ENCODE measurements at regions not wholly inside any gene's neighbourhood (a gene's known extent, or its start where the extent isn't known, plus 50 kb on each side); places are given as distances from the start of the nearest gene placed in this dataset.
"Not testable (repeated sequence)": the region's sequence is repeated elsewhere in the genome, so short reads cannot be mapped to it uniquely, and the experiment has no call there.

DNA sequence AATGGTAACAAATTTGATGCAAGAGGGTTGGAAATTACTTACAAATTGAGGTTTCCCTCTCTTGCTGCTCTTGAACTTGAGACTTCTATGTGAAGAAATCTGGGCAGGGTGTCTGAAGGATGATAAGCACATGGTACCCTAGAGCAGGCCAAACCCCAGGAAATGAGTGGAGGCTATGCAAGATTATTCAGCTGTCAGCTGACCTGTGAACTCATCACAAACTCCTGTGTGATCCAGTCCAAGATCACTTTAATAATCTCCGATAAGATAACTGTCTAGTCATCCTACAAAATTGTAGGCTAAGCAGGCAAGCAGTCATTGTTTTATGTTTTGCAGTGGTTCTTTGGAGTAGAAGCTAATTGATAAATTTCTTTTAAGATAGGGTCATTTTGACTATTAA is 213.1 kb downstream of the BTBD3 start:
- DNase-seq: no peak

DNA sequence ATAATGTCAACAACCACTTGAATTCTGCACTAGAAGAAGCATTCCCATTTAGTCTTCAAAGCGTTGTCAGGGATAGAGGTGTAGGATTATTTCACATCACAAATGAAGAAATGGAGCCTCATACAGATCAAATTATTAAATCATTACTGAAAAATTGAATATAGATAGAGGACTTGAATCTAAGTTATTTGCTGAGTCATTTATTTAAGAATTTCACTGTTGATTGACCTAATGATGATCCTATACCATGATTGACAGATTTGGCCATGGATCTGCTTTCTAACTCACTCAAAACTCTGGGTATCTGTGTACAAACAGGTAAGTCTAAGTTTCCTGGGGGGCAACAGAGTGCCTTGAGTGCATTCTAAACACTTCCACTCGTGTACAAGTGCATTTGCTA is 215.9 kb downstream of the BTBD3 start:
- DNase-seq: no peak

DNA sequence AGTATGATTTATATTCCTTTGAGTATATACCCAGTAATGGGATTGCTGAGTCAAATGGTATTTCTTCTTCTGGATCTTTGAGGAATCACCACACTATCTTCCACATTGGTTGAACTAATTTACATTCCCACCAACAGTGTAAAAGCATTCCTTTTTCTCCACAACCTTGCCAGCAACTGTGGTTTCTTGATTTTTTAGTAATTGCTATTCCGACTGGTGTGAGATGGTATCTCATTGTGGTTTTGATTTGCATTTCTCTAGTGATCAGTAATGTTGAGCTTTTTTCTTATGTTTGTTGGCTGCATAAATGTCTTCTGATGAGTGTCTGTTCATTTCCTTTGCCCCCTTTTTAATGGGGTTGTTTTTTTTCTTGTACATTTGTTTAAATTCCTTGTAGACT is 228.3 kb downstream of the BTBD3 start:
- DNase-seq: not testable (repeated sequence)

DNA sequence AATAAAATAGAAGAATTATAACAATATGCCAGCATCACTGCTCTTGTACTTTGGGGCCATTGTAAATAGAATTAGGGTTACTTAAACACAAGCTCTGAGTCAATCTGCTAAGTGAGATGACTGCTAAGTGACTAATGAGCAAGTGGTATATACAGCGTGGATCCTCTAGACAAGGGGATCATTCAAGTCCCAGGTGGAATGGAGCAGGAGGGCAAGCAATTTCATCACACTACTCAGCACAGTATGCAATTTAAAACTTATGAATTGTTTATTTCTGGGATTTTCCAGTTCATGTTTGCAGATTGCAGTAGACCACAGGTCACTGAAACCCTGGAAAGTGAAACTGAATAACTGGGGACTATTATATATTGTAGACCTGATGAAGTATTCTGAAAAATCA is 235.3 kb downstream of the BTBD3 start:
- no peak for DNase-seq

DNA sequence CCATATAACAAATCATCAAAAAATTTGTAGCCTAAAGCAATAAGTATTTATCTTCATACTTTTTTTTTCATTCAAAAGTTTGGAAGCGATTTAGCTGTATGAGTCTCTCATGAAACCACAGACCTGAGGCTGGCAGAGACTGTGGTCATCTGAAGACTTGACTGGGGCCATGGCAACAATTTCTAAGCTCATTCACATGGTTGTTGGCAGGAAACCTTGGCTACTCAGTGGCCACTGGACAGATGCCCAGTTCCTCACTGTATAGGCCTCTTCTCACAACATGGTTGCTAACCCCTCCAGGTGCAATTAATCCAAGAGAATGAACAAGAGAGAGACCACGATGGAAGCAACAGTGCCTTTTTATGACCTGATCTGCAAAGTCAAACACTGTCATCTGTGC is 235.9 kb downstream of the BTBD3 start:
- DNase-seq: no peak

DNA sequence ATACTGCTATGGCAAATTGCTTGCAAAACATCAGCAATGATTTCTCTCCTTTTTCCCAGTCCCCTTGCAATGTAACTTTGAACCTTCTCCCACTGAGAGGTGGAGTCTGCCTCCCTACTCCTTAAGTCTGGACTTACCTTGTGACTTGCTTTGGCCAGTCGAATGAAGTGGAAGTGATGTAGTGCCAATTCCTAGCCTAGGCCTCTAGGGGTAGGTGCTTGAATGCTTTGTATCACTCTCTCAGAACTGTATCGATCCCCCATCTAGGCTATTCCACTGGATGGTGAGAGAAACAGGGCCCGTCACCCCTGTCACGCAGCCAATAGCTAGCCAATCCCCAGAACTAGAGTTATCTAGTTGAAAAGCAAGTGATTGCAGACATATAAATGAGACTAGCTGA is 238.6 kb downstream of the BTBD3 start:
- no peak for DNase-seq

DNA sequence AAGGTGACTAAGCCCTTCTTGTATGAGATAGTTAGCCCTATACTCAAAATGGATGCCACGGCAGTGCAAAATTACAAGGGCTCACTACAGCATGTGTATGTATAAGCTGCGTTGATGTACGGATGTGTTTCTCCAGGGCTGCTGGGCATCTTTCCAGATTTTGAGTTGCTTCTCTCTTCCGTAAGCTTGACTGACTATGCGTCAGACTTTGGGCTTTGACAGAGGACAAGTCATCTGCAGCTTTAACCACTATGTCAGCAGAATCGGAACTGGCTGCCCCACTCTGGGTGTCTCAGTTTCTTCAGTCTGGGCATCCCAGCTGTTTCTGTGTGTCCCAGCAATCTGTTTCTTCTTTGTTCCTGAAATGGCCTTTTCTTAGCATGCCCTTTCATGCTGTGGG is 241.6 kb downstream of the BTBD3 start:
- DNase-seq: no peak

DNA sequence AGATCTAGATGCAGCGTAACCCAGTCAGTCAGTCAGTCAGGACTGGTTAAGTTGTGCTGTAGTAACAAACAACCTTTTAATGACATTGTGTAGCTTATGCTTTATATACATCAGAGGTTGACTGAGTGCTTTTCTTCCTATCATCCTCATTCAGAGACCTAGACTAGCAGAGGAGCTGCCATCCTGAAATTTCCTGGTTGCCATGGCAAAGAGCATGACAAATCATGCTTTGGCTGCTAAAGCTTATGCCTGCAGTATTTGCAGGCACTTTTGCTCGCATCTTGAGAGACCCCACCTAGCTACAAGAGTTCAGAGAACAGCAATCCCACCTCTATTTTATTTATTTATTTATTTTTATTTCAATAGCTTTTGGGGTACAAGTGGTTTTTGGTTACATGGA is 244.0 kb downstream of the BTBD3 start:
- DNase-seq: no peak

DNA sequence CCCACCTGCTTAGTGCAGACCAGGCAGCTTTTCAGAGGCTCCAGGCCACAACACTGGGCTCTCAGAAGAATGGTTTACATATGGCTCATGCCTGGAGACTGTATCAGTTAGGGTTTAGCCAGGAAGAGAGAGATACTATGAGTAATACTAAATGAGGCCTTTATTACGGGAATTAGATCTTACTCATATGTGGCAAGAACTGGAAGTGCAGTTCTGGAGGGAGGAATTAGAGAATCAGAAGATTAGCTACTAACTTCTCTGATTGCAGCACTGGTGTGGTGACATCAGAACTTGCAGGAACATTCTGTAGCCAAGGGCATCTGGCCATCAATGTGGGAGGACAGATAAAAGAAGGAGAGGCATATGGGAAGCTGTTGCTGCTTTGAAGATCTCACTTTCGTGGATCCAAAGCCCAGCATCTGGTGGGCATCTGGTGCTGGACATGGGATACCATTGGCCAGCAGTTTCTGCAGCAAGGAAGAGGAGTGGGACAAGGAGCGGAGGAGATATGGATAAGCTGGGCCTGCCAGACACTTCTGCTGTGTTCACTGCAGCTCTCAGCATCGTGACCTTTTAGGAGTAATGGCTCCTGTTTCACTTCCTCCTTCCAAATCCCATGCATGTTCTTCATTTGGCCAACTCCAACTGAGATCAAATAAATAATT is 248.5 kb downstream of the BTBD3 start:
- no peak for DNase-seq

DNA sequence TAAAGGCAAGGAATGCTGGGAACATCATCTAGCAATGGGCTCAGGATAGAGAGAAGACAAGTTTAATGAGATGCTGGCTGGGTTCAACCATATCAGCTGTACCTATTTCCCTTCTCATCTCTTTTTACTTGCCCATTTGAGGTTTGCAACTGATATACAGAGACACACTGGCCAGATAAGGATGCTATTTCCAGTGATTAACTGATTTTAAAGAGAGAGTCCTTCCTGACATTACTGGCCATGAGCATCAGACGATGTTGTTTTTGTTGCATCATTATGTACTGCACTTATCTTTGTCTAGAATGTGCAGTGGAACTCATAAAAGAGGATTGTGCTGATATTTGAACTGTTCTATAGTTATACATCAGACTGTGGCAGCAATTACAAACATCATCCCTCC is 252.7 kb downstream of the BTBD3 start:
- no peak for DNase-seq

DNA sequence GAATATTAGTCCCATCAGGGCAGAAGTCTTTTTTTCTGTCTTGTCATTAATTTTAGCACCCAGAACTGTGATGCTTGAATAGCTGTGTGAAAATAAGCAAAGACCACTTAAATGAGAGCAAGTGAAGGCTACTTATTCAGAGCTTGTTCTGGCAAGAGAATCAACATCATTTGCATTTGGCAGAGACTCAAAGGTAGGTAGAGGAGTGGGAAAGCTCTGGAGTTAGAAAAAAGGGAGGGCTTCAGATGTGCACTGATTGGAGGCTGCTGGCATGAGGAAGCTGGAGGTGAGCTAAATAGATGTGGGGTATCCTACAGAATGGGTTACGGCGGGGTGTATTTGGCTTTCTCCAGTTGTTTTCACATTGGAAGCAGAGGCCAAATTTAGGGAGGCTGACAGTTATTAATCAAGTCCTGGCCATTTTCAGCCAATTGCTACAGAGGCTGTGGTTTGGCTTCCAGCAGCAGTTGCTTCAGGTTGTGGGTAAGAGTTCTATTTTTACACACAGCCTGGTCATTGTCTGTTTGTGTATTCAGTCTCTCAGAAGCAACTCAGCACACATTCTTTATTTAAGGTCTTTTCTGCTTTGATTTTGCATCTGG is 254.3 kb downstream of the BTBD3 start:
- DNase-seq: no peak

DNA sequence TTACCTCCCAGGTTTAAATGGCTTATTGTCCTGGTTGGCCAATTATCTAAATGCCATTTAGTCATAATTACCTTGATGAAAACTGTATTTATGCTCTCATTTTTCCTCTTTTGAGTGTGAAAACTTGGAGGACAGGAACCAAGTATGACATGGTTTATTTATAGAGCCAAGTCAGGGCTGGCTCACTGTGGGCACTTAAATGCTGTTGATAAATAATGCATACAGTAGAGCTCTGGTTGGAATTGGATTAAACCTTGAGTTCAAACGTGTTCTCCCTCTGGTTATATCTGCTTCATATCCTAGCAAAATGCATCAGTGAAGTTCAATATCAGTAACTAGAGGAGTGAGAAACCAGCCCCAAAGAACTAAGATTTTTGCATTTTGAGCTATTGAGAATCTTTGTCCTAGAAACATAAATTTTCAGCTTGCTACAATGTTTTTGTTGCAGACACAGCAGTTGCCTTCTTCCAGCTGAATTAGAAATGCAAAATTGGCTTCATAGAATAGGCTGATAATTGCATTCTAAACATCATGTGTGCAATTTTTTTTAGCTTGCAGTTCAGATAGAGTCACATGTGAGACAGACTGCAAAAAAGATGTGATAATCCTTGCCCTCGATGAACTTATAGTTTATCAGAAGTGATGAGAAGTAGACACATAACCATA is 255.8 kb downstream of the BTBD3 start:
- DNase-seq: no peak

DNA sequence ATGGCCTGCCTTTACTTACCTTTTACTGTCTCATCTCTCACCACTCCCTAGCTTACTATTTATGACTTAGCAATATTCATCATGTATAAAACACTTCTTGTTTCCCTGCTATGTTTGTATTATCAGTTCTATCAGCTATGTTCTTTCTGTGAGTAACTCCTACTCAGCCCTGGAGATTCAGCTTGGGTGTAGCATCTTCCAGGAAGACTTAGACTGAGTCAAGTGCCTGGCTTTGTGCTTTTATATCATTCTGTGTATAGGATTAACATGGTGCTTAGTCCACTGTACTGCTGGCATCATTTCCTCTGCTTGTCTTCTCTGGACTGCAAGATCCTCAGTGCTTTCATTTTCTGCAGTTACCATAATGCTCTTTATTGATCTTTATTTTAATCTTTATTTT is 257.8 kb downstream of the BTBD3 start:
- no peak for DNase-seq

DNA sequence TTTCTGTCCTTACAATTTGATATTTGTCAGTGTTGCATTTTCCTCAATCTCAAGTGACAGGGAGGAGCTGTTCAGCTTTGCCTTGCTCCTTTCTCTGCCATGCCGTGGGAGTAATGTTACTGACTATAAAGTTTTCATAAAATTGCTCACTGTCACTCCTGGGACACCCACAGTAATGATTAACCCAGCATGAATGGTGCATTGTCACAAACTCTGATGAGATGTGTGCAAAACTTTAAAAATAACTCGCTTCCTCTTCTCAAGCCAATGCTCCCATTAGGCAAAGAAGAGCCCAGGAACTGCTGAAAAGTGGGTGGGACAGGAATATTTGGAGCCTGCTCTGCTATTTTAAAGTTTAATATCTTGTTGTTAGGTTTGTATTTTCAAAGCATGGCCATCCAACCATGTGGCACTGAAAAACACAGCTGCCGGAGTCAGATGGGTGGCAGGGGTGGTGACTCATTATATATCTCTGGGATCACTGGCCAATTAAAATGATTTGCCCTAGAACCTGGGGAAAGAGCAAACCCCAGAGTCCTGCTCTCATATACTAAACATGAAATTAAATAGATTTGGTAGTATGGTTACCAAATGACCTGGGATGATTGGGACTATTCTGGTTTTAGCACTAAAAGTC is 260.1 kb downstream of the BTBD3 start:
- DNase-seq: no peak

DNA sequence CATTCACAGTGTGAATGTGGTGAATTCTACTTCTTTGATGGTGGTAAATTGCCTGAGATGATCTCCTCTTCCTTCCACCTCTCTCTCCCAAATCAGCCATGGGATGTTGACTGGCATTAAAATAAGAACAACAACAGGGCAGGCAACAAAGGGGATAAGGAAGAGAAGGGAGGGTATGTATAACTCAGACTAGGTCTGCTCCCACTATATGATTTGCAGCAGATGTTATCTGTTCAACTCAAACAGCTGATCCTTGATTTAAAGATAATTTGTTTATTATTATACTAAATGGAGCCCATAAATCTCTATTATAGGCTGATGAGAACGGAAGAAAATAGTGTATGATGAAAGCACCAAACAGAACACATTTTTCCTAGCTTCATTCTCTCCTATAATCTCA is 262.0 kb downstream of the BTBD3 start:
- no peak for DNase-seq

DNA sequence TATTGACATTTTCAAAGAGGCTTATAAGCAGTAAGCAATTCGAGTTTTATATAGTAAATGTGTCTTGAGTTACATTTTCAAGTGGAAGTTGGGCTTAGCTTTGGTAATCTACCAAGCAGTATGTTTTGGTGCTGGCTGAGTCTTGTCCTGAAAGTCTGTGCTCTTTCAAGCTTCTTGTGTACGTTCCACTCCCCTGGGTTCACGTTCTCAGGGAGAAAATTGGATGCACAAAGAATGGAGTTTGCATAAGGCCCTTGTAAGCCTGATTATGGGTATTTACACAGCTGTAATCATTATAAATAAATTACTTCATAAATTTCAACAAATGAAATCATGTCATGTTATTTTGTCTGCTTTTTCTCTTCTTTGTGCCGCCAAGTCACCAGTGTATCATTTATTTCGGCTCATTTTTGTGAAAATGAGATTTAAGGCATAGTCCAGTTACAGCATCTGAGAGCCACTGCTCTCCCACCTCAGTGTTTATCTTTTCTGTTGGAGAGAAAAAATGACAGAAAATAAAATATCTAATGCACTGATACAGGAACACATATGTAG is 262.5 kb downstream of the BTBD3 start:
- no peak for DNase-seq

DNA sequence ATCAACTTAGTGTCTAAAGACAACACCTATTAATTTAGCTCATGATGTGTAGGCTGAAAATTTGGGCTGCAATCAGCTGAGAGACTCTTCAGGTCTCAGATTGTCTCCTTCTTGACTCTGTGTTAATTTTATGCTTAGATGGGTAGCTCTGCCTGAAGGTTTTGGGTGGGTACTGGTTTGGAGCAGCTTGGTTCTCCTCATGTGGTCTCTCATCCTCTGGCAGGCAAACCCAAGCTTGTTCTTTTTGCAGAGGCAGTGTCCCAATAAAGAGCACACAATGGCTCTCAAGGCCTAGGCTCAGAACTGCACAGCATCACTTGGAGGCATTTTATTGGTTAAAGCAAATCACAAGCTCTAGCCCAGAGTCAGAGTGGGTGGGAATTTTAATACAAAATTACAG is 280.6 kb downstream of the BTBD3 start:
- DNase-seq: no peak

DNA sequence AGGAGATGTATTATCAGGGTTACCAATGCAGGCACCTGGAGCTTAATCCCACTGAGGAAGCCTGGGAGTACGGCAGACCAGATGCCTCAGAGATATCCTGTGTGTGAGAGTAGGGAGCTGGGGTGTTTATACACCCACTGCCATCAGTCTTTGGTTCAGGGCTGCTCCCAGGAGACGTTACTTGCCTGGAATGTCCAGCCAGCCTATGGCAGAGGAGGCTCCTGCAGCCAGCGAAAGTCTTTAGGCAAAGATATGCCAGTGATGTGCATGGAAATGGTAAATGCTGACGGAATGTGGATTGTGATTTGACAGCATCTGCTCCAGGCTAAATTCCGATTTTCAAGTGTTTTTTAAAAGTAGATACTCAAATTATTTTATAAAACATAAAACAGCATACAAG is 282.0 kb downstream of the BTBD3 start:
- no peak for DNase-seq

DNA sequence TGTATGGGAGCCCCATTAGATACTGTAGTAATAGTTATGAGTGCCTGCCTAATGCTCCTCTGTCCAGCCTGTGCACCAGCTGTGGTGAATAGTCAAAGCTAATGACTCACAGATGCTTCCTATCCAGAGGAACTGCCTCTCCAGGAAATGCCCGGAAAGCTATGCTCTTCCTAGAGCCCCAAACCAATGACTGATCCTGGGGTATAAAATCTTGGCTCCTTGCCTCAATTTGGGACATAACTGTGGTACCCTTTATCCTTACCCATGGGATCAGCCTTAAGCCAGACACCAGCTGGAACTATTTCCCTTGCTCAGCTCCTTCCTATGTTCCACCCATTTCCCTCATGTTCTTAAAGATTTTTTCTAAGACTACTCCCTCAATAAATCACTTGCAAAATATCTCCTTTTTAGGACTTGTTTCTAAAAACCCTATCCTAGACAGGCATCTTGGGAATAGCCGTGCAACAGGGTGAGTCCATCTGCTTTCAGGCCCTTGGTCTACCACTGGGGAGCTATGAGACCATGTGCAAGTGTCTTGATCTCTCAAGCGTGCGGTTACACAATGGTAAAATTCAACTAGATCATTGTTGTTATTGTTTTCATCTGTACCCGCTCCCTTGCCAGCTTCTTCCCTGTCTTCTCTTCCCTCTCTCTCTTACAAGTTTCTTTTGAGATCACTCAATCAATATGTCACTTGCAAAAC is 283.7 kb downstream of the BTBD3 start:
- no peak for DNase-seq

DNA sequence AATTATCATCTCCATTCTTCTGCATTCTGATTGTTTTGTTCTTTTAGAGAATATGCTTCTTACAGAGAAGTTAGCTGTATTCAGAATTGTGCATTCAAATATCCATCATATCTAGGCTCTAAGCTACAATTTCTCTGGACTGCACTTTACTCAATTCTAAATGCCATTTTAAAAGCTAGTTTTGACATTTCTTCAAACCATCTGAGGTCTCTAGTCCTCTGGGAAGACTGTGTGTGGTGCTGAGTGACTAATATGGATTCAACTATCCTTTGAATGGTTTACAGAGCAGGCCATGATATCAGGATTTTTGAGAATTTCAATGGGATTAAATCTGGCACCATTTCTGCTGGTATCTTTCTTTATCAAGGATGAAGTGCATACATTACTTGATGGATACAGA is 285.7 kb downstream of the BTBD3 start:
- DNase-seq: no peak

DNA sequence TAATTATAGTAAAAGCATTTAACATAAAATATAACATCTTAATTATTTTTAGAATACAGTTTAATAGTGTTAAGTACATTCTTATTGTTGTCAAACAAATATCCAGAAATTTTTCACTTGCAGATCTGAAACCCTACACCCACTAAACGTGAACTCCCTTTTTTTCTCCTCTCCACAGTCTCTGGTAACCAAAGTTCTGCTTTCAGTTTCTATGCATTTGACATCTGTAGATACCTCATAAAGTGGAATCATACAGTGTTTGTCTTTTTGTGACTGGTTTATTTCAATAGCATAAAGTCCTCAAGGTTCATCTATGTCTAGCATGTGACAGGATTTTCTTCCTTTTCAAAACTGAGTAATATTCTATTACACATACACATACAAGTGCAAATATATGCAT is 286.3 kb downstream of the BTBD3 start:
- DNase-seq: no peak

DNA sequence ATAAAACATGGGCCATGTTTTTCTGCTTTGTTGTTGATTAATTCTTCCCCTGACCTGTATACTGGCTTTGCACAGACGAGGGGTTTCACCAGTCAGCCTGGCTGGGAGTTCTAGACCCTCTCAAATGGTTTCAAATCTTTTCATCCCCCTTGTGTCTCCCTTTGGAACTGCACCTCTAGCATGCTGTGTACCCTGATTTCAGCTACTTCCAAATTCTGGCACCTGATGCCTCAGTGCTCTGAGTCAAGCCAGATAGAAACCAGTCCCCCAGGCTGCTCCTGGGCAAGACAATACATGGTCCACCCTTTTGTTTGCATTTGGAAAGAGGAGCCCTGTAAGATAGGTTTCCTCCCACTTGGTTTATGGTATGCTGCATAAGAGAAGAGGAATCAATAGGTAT is 290.2 kb downstream of the BTBD3 start:
- DNase-seq: no peak

DNA sequence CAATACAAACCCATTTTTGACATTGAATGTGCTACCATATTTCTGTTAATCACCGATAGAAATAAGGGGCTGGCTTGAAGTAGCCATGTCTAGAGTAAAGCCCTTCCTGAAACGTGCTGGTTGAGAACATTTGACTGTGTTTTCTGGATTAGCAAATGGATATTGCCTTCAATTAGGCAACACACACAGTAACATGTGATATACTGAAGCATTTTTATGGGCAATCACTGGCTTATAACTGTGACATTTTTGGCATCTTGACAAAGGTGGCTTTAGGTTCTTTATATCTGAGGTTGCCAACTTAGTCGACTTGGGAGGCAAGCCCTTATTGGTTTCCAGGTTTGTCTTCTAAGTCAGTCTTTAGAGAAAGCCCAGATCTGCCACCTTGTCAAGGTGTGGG is 292.9 kb downstream of the BTBD3 start:
- DNase-seq: no peak

Measured in stimulated activated CD4-positive, alpha-beta T cell treated with anti-CD3 and anti-CD28 coated beads, Interleukin-4, amount 100 ng/mL, for 24 hours (primary cell).